Peyer's patch (tissue), 4 donors: ENCODE measurements at regions not wholly inside any gene's neighbourhood (a gene's known extent, or its start where the extent isn't known, plus 50 kb on each side); places are given as distances from the start of the nearest gene placed in this dataset.

Source experiments
- CTCF ChIP-seq, 6 experiments: fragments of 450-650 bp in 4 of 6; fragments of 200-600 bp in 2 of 6; sonication (generic) in 1 of 6; IDR thresholded peaks; one replicate each; pipeline ENCODE4 v1.5.1; 2017 to 2019; ENCODE audit warnings: antibody characterized with exemption in 6 of 6, mild to moderate bottlenecking in 3 of 6, moderate library complexity in 1 of 6
- POLR2A ChIP-seq, 2 donors: fragments of 450-650 bp; IDR thresholded peaks; one replicate each; pipeline ENCODE4 v1.5.1; 2017; ENCODE audit warnings: antibody characterized with exemption in 2 of 2, mild to moderate bottlenecking in 2 of 2, moderate library complexity in 2 of 2

- TF ChIP-seq CTCF (IDR thresholded peaks at IDR 0.05) (no peak), POLR2A (IDR thresholded peaks at IDR 0.05) (no peak)
These were observed 1086.1 kb upstream of the MIR17HG start for GRCh38 chr13:90261343-90261742.
